ENCODE measurements at regions not wholly inside any gene's neighbourhood (a gene's known extent, or its start where the extent isn't known, plus 50 kb on each side); places are given as distances from the start of the nearest gene placed in this dataset.

DNA sequence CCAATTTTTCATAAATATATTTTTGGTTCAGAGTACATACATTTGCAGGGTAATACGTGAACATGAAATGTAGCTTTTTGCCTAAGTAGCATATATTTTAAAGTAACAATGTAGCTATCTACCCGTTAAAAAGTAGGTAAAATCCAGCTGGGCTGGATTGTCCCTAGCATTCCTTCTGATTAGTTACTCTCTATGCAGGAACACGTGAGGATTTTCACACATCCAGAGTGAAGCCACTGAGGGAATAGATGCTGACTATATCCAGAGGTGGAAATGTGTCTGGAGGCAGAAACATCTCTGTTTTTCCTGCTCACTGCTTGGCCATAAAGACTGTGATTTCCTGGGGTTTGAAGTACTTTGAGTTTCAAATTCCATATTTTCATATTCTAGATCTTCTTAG is 338.9 kb upstream of the KIAA1217 start:
- TF ChIP-seq, protein P1, sequence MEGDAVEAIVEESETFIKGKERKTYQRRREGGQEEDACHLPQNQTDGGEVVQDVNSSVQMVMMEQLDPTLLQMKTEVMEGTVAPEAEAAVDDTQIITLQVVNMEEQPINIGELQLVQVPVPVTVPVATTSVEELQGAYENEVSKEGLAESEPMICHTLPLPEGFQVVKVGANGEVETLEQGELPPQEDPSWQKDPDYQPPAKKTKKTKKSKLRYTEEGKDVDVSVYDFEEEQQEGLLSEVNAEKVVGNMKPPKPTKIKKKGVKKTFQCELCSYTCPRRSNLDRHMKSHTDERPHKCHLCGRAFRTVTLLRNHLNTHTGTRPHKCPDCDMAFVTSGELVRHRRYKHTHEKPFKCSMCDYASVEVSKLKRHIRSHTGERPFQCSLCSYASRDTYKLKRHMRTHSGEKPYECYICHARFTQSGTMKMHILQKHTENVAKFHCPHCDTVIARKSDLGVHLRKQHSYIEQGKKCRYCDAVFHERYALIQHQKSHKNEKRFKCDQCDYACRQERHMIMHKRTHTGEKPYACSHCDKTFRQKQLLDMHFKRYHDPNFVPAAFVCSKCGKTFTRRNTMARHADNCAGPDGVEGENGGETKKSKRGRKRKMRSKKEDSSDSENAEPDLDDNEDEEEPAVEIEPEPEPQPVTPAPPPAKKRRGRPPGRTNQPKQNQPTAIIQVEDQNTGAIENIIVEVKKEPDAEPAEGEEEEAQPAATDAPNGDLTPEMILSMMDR (IDR thresholded peaks at IDR 0.05) = no peak
- TF ChIP-seq TCF7L2 (IDR thresholded peaks at IDR 0.05; ENCODE audit: low read depth, low read length) = no peak
- TF ChIP-seq POLR2AphosphoS5 (IDR thresholded peaks at IDR 0.05; ENCODE audit: low read depth, low read length) = no peak
- TF ChIP-seq, protein P2, sequence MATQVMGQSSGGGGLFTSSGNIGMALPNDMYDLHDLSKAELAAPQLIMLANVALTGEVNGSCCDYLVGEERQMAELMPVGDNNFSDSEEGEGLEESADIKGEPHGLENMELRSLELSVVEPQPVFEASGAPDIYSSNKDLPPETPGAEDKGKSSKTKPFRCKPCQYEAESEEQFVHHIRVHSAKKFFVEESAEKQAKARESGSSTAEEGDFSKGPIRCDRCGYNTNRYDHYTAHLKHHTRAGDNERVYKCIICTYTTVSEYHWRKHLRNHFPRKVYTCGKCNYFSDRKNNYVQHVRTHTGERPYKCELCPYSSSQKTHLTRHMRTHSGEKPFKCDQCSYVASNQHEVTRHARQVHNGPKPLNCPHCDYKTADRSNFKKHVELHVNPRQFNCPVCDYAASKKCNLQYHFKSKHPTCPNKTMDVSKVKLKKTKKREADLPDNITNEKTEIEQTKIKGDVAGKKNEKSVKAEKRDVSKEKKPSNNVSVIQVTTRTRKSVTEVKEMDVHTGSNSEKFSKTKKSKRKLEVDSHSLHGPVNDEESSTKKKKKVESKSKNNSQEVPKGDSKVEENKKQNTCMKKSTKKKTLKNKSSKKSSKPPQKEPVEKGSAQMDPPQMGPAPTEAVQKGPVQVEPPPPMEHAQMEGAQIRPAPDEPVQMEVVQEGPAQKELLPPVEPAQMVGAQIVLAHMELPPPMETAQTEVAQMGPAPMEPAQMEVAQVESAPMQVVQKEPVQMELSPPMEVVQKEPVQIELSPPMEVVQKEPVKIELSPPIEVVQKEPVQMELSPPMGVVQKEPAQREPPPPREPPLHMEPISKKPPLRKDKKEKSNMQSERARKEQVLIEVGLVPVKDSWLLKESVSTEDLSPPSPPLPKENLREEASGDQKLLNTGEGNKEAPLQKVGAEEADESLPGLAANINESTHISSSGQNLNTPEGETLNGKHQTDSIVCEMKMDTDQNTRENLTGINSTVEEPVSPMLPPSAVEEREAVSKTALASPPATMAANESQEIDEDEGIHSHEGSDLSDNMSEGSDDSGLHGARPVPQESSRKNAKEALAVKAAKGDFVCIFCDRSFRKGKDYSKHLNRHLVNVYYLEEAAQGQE (IDR thresholded peaks at IDR 0.05; ENCODE audit: insufficient read depth in 1 of 2, low read depth in 2 of 2, low read length in 1 of 2) = no peak
- TF ChIP-seq SIN3A (IDR thresholded peaks at IDR 0.05; ENCODE audit: borderline replicate concordance, insufficient read depth, low read depth, low read length) = no peak
